GM13977 (cell line): ENCODE measurements at regions not wholly inside any gene's neighbourhood (a gene's known extent, or its start where the extent isn't known, plus 50 kb on each side); places are given as distances from the start of the nearest gene placed in this dataset.

Experiments
- DNase-seq: peaks from one replicate; pipeline ENCODE4 v3.0.0; 2012; ENCODE audit warnings: low spot score
- CTCF ChIP-seq: IDR thresholded peaks from 2 replicates; pipeline ENCODE4 v1.5.1; 2012; ENCODE audit warnings: mild to moderate bottlenecking, control low read depth; ENCODE audit not compliant: insufficient read depth; ENCODE audit errors: extremely low read depth, missing control alignments
- in situ Hi-C: fragments of 300-500 bp; cut with MboI; formaldehyde crosslinking; loops from one replicate; pipeline ENCODE4 v1.12.0; 2022; ENCODE audit warnings: low sequenced_read_pairs, low pct_unique_long_range_greater_than_20kb, mixed read lengths, inconsistent platforms; ENCODE audit not compliant: unreplicated experiment

GRCh38 chr20:40592941-40593340 is 96.1 kb downstream of the MAFB start:
- in situ Hi-C loops, result no loop called here

GRCh38 chr20:40591536-40591935 is 97.5 kb downstream of the MAFB start:
- DNase-seq, result no peak
- no peak for TF ChIP-seq CTCF
- in situ Hi-C loops, result no loop called here

More at GRCh38 chr20:40592941-40593340, 96.1 kb downstream of the MAFB start:
- TF ChIP-seq CTCF, result no peak
- no peak for DNase-seq

GRCh38 chr20:40591119-40591518 is 97.9 kb downstream of the MAFB start:
- DNase-seq, result no peak
- no peak for TF ChIP-seq CTCF
- in situ Hi-C loops, result no loop called here

- no peak for TF ChIP-seq CTCF
- in situ Hi-C loops, result no loop called here
- DNase-seq, result no peak
Observed at GRCh38 chr20:40589581-40589980, 99.5 kb downstream of the MAFB start.

- in situ Hi-C loops, result no loop called here
- no peak for DNase-seq
- no peak for TF ChIP-seq CTCF
Observed at GRCh38 chr20:40588891-40589290, 100.1 kb downstream of the MAFB start.

GRCh38 chr20:40587038-40587437 is 102.0 kb downstream of the MAFB start:
- in situ Hi-C loops, result no loop called here
- no peak for TF ChIP-seq CTCF
- no peak for DNase-seq

- in situ Hi-C loops, result no loop called here
- TF ChIP-seq CTCF, result no peak
- DNase-seq, result no peak
Observed at GRCh38 chr20:40584130-40584809, 104.8 kb downstream of the MAFB start.
